Left hindlimb (tissue), 1 donor: ENCODE measurements at regions not wholly inside any gene's neighbourhood (a gene's known extent, or its start where the extent isn't known, plus 50 kb on each side); places are given as distances from the start of the nearest gene placed in this dataset.
"Not testable (repeated sequence)": the region's sequence is repeated elsewhere in the genome, so short reads cannot be mapped to it uniquely, and the experiment has no call there.

Experiments used
- DNase-seq: peaks from one replicate; pipeline ENCODE4 v3.0.0-alpha.2; 2018

GRCh38 chr2:15681089-15681885, 89.6 kb downstream of the DDX1 start:
- DNase-seq, result no peak

- DNase-seq, result no peak
Measured at GRCh38 chr2:15682354-15682753, 90.7 kb downstream of the DDX1 start.

GRCh38 chr2:15684161-15685039, 92.7 kb downstream of the DDX1 start:
- no peak for DNase-seq

GRCh38 chr2:15685143-15685542, 93.5 kb downstream of the DDX1 start:
- DNase-seq, result no peak

GRCh38 chr2:15686643-15687042, 95.0 kb downstream of the DDX1 start:
- DNase-seq, result no peak

GRCh38 chr2:15687243-15687642, 95.6 kb downstream of the DDX1 start:
- DNase-seq, result no peak

GRCh38 chr2:15687720-15688119, 96.1 kb downstream of the DDX1 start:
- no peak for DNase-seq

- DNase-seq, result no peak
Measured at GRCh38 chr2:15688924-15689568, 97.4 kb downstream of the DDX1 start.

- DNase-seq, result no peak
Measured at GRCh38 chr2:15689654-15690053, 98.0 kb downstream of the DDX1 start.

GRCh38 chr2:15691586-15692310, 100.1 kb downstream of the DDX1 start:
- no peak for DNase-seq

GRCh38 chr2:15692551-15693377, 101.1 kb downstream of the DDX1 start:
- DNase-seq, result no peak

GRCh38 chr2:15693382-15693781, 101.7 kb downstream of the DDX1 start:
- DNase-seq, result no peak

GRCh38 chr2:15693926-15694588, 102.4 kb downstream of the DDX1 start:
- no peak for DNase-seq

GRCh38 chr2:15694589-15694986, 102.9 kb downstream of the DDX1 start:
- no peak for DNase-seq

- no peak for DNase-seq
Measured at GRCh38 chr2:15695582-15696330, 104.1 kb downstream of the DDX1 start.

- not testable (repeated sequence) for DNase-seq
Measured at GRCh38 chr2:15696606-15697170, 105.0 kb downstream of the DDX1 start.

- no peak for DNase-seq
Measured at GRCh38 chr2:15700131-15700530, 108.5 kb downstream of the DDX1 start.

GRCh38 chr2:15700599-15701340, 109.1 kb downstream of the DDX1 start:
- no peak for DNase-seq

GRCh38 chr2:15701341-15701907, 109.8 kb downstream of the DDX1 start:
- no peak for DNase-seq
